ENCODE measurements at regions not wholly inside any gene's neighbourhood (a gene's known extent, or its start where the extent isn't known, plus 50 kb on each side); places are given as distances from the start of the nearest gene placed in this dataset.

DNA sequence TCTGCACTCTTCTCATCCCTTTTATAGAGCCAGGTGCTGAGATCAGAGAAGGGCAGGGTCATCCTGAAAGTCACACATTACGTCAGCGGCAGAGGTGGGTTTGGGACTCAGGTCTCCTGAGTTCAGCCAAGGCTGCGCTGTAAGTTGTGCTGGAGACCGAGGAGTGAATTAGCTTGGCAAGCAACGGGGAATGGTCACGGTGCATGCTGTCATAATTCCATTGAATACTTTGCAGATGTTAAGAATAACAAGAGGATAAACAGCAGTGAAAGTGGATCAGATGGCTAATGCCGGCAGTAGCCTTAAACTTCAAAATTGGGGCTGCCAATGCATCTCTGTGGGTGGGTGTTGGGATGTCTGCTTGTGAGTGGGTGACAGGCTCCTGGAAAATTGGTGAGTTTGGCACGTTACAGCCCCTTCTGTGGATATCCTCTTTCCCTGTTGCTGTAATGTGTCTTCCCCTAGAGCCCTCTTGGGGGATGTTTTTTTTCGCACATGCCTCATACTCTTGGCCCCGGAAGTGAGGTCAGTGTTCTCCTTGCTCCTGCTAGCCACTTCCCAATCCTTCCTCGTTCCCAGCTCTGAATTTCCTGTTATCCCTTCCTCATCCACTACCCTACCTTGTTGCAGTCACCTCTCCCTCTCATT lies 287.1 kb upstream of the SRRM4 start:
- no peaks in the 10 kb centered on the region for H3K79me2 ChIP-seq (replicated peaks; ENCODE audit: insufficient read depth)
- no peak for TF ChIP-seq EZH2 (IDR thresholded peaks at IDR 0.05; ENCODE audit: low read depth, unreplicated experiment)
- TF ChIP-seq ZNF114 (CRISPR knock-in tag; IDR thresholded peaks at IDR 0.05) = no peak
- no peak for TF ChIP-seq JUNB (IDR thresholded peaks at IDR 0.05; ENCODE audit: unreplicated experiment)
- TF ChIP-seq, protein P1, sequence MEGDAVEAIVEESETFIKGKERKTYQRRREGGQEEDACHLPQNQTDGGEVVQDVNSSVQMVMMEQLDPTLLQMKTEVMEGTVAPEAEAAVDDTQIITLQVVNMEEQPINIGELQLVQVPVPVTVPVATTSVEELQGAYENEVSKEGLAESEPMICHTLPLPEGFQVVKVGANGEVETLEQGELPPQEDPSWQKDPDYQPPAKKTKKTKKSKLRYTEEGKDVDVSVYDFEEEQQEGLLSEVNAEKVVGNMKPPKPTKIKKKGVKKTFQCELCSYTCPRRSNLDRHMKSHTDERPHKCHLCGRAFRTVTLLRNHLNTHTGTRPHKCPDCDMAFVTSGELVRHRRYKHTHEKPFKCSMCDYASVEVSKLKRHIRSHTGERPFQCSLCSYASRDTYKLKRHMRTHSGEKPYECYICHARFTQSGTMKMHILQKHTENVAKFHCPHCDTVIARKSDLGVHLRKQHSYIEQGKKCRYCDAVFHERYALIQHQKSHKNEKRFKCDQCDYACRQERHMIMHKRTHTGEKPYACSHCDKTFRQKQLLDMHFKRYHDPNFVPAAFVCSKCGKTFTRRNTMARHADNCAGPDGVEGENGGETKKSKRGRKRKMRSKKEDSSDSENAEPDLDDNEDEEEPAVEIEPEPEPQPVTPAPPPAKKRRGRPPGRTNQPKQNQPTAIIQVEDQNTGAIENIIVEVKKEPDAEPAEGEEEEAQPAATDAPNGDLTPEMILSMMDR (conservative IDR thresholded peaks at IDR 0.05; ENCODE audit: low read depth in 2 of 2) = no peak
- no peak for TF ChIP-seq EZH2phosphoT487 (IDR thresholded peaks at IDR 0.05; ENCODE audit: unreplicated experiment)
- TF ChIP-seq POLR2AphosphoS5 (IDR thresholded peaks at IDR 0.05; ENCODE audit: low read depth) = no peak
- no peak for TF ChIP-seq STAT1 (IDR thresholded peaks at IDR 0.05; ENCODE audit: unreplicated experiment)
- TF ChIP-seq ZNF331 (CRISPR knock-in tag; IDR thresholded peaks at IDR 0.05; ENCODE audit: low read depth) = no peak
- TF ChIP-seq NANOG (IDR thresholded peaks at IDR 0.05; ENCODE audit: borderline replicate concordance) = no peak
- TF ChIP-seq, protein P2, sequence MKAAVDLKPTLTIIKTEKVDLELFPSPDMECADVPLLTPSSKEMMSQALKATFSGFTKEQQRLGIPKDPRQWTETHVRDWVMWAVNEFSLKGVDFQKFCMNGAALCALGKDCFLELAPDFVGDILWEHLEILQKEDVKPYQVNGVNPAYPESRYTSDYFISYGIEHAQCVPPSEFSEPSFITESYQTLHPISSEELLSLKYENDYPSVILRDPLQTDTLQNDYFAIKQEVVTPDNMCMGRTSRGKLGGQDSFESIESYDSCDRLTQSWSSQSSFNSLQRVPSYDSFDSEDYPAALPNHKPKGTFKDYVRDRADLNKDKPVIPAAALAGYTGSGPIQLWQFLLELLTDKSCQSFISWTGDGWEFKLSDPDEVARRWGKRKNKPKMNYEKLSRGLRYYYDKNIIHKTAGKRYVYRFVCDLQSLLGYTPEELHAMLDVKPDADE (IDR thresholded peaks at IDR 0.05) = no peak
- TF ChIP-seq CREB1 (CRISPR knock-in tag; IDR thresholded peaks at IDR 0.05; ENCODE audit: low read depth) = no peak
- TF ChIP-seq, protein P3, sequence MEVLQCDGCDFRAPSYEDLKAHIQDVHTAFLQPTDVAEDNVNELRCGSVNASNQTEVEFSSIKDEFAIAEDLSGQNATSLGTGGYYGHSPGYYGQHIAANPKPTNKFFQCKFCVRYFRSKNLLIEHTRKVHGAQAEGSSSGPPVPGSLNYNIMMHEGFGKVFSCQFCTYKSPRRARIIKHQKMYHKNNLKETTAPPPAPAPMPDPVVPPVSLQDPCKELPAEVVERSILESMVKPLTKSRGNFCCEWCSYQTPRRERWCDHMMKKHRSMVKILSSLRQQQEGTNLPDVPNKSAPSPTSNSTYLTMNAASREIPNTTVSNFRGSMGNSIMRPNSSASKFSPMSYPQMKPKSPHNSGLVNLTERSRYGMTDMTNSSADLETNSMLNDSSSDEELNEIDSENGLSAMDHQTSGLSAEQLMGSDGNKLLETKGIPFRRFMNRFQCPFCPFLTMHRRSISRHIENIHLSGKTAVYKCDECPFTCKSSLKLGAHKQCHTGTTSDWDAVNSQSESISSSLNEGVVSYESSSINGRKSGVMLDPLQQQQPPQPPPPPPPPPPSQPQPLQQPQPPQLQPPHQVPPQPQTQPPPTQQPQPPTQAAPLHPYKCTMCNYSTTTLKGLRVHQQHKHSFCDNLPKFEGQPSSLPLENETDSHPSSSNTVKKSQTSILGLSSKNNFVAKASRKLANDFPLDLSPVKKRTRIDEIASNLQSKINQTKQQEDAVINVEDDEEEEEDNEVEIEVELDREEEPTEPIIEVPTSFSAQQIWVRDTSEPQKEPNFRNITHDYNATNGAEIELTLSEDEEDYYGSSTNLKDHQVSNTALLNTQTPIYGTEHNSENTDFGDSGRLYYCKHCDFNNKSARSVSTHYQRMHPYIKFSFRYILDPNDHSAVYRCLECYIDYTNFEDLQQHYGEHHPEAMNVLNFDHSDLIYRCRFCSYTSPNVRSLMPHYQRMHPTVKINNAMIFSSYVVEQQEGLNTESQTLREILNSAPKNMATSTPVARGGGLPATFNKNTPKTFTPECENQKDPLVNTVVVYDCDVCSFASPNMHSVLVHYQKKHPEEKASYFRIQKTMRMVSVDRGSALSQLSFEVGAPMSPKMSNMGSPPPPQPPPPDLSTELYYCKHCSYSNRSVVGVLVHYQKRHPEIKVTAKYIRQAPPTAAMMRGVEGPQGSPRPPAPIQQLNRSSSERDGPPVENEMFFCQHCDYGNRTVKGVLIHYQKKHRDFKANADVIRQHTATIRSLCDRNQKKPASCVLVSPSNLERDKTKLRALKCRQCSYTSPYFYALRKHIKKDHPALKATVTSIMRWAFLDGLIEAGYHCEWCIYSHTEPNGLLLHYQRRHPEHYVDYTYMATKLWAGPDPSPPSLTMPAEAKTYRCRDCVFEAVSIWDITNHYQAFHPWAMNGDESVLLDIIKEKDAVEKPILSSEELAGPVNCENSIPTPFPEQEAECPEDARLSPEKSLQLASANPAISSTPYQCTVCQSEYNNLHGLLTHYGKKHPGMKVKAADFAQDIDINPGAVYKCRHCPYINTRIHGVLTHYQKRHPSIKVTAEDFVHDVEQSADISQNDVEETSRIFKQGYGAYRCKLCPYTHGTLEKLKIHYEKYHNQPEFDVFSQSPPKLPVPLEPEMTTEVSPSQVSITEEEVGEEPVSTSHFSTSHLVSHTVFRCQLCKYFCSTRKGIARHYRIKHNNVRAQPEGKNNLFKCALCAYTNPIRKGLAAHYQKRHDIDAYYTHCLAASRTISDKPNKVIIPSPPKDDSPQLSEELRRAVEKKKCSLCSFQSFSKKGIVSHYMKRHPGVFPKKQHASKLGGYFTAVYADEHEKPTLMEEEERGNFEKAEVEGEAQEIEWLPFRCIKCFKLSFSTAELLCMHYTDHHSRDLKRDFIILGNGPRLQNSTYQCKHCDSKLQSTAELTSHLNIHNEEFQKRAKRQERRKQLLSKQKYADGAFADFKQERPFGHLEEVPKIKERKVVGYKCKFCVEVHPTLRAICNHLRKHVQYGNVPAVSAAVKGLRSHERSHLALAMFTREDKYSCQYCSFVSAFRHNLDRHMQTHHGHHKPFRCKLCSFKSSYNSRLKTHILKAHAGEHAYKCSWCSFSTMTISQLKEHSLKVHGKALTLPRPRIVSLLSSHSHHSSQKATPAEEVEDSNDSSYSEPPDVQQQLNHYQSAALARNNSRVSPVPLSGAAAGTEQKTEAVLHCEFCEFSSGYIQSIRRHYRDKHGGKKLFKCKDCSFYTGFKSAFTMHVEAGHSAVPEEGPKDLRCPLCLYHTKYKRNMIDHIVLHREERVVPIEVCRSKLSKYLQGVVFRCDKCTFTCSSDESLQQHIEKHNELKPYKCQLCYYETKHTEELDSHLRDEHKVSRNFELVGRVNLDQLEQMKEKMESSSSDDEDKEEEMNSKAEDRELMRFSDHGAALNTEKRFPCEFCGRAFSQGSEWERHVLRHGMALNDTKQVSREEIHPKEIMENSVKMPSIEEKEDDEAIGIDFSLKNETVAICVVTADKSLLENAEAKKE (CRISPR knock-in tag; IDR thresholded peaks at IDR 0.05) = no peak
- TF ChIP-seq, protein P4, sequence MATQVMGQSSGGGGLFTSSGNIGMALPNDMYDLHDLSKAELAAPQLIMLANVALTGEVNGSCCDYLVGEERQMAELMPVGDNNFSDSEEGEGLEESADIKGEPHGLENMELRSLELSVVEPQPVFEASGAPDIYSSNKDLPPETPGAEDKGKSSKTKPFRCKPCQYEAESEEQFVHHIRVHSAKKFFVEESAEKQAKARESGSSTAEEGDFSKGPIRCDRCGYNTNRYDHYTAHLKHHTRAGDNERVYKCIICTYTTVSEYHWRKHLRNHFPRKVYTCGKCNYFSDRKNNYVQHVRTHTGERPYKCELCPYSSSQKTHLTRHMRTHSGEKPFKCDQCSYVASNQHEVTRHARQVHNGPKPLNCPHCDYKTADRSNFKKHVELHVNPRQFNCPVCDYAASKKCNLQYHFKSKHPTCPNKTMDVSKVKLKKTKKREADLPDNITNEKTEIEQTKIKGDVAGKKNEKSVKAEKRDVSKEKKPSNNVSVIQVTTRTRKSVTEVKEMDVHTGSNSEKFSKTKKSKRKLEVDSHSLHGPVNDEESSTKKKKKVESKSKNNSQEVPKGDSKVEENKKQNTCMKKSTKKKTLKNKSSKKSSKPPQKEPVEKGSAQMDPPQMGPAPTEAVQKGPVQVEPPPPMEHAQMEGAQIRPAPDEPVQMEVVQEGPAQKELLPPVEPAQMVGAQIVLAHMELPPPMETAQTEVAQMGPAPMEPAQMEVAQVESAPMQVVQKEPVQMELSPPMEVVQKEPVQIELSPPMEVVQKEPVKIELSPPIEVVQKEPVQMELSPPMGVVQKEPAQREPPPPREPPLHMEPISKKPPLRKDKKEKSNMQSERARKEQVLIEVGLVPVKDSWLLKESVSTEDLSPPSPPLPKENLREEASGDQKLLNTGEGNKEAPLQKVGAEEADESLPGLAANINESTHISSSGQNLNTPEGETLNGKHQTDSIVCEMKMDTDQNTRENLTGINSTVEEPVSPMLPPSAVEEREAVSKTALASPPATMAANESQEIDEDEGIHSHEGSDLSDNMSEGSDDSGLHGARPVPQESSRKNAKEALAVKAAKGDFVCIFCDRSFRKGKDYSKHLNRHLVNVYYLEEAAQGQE (IDR thresholded peaks at IDR 0.05; ENCODE audit: unreplicated experiment) = no peak
- H3K9me2 ChIP-seq (ENCODE audit: insufficient read depth) = 0 out of 2 replicates have a peak, but pooled peaks cover 7% of the 10 kb centered on the region
- Mint-ChIP-seq H3K4me1 (peaks cover 3% of the 10 kb centered on the region; the same call in 1 of the 3 replicates), H3K27ac (no peak overlapping the region), H3K9me3 (no peaks in the 10 kb centered on the region), H3K4me3 (no peak overlapping the region), H3K36me3 (ENCODE audit: low read depth) (no peaks in the 10 kb centered on the region), H3K27me3 (ENCODE audit: insufficient read depth, low read depth, poor library complexity) (no peaks in the 10 kb centered on the region)
- H4K20me1 ChIP-seq (replicated peaks; ENCODE audit: insufficient read depth) = no peaks in the 10 kb centered on the region
- H3K27ac ChIP-seq (ENCODE audit: low read depth) = no peak overlapping the region
- no peak overlapping the region for H3K4me2 ChIP-seq
- DNase-seq (ENCODE audit: low spot score) = no peak
- no peak for ATAC-seq
- no peak overlapping the region for H2AFZ ChIP-seq
- no peaks in the 10 kb centered on the region for H3K4me1 ChIP-seq (ENCODE audit: insufficient read depth)
- no peaks in the 10 kb centered on the region for H3F3A ChIP-seq (replicated peaks; ENCODE audit: low read depth)
- H3K27me3 ChIP-seq (ENCODE audit: insufficient read depth) = no peaks in the 10 kb centered on the region
- no peak overlapping the region for H3K4me3 ChIP-seq
- no peaks in the 10 kb centered on the region for H3K36me3 ChIP-seq (ENCODE audit: insufficient read depth)

Data from GM23338 (cell line).